Activated CD8-positive, alpha-beta memory T cell treated with anti-CD3 and anti-CD28 coated beads for 4 hours (primary cell): ENCODE measurements at regions not wholly inside any gene's neighbourhood (a gene's known extent, or its start where the extent isn't known, plus 50 kb on each side); places are given as distances from the start of the nearest gene placed in this dataset.

Experiments
- DNase-seq, 2 donors: peaks; one replicate each; pipeline ENCODE4 v3.0.0-alpha.2; 2020; ENCODE audit warnings: low read depth in 2 of 2

DNA sequence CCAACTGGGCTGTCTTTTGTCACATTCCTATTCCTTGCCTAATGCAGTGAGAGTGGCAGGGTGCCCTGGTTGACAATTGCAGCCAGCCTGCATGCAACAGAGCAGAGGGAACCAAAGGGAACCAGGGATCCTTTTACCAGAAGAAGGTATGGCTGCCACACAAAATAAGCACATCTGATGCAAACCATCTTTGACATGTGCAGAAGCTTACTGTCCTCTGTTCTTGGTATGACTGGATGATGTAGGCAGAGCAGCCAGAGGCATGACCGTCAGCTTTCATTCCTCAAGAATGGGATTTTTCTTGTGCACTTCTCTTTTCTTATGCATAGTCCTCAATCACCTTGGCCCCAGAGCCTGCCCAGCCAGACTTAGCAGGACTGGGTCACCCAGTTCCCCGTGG is 116.1 kb downstream of the UQCRFS1 start:
- DNase-seq: no peak

GRCh38 chr19:29093553-29093908 is 119.4 kb downstream of the UQCRFS1 start:
- DNase-seq: no peak

- DNase-seq: no peak
These were observed 120.0 kb downstream of the UQCRFS1 start for GRCh38 chr19:29092712-29093552.

DNA sequence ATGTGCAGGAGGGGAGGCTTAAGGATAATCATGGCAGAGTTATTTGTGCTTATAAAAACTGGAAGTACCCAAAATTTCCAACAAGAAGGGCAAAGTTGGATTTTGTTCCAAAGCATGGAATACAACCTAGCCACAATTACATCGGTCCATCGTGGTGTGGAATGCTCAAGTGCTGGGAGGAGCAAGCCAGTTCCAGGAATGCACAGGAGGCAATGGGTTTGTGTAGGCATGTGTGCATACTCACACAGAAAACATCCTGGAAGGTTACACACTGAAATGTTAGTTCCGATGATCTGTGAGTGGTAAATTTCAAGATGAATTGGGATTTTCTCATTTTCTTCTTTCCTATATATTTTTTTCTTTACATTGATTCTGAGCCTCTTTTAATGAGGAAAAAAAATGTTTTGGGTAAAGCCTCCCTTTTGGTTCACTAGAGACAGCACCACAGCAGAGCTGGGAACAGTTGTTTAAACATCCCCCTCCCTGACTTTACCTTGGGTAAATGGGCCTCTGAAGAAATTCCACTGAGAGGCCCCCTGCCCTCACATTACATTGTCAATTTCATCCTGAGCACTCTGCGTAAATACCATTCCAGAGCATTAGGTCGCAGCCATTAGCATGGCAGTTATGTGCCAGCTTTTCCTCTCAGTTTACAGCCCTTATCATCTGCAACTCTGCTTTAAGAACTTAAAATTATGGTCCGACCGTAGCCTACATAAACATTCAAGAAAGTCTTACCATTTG is 122.0 kb downstream of the UQCRFS1 start:
- DNase-seq: no peak

GRCh38 chr19:29089315-29089870 is 123.6 kb downstream of the UQCRFS1 start:
- no peak for DNase-seq

- DNase-seq: no peak
These were observed 124.2 kb downstream of the UQCRFS1 start for GRCh38 chr19:29088761-29089160.

GRCh38 chr19:29086646-29087045 is 126.3 kb downstream of the UQCRFS1 start:
- no peak for DNase-seq

DNA sequence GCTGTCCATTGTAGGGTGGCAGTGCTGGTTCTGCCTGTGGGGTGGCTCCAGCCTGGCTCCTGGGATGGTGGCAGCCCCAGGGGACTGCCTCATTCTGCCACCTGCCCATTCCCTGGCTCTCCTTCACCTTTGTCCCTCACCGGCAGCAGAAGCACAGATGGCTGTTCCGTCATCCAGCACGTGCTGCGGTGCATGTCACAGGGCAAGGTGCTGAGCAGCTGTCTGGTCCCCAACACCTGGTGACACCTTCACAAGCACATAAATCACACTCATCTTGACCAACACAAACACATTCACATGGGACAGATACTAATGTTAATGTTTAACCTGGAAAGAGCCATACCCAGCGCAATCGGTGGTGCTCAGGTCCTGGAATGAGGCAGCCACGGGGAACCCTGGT is 126.8 kb downstream of the UQCRFS1 start:
- DNase-seq: no peak

DNA sequence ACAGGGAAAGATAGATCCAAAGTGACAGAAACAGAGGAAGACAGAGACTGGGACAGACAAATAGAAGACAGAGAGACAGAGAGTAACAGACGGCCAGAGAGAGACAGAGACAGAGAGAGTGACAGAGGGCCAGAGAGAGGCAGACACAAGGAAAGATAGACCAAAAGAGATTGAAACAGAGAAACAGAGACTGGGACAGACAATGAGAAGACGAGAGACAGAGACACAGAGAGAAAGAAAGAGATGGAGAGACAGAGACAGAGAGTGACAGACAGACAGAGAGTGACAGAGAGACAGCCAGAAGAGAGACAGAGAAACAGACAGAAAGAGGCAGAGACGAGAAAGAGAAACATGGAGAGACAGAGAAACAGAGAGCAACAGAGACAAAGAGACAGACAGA is 127.3 kb downstream of the UQCRFS1 start:
- DNase-seq: no peak

GRCh38 chr19:29085206-29085605 is 127.7 kb downstream of the UQCRFS1 start:
- no peak for DNase-seq

DNA sequence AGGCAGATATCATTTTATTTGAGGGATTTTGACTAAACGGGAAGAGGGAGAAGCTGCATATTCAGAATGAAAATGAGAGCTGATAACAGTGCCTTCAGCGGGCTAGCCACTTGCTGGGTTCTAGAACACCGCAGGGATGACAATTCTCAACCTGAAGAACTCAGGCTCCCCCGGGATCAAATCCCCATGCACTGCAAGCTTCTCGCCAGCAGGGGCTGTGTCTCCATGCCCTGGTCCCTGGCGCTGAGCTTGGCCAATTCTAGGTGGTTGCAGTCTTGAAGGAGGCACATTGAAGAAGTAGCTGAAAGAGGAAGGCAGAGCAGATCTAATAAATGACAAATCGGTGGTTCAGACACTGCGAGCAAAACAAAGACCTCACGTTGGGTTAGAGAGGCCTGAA is 128.7 kb downstream of the UQCRFS1 start:
- DNase-seq: no peak

GRCh38 chr19:29083863-29084262 is 129.1 kb downstream of the UQCRFS1 start:
- DNase-seq: no peak

DNA sequence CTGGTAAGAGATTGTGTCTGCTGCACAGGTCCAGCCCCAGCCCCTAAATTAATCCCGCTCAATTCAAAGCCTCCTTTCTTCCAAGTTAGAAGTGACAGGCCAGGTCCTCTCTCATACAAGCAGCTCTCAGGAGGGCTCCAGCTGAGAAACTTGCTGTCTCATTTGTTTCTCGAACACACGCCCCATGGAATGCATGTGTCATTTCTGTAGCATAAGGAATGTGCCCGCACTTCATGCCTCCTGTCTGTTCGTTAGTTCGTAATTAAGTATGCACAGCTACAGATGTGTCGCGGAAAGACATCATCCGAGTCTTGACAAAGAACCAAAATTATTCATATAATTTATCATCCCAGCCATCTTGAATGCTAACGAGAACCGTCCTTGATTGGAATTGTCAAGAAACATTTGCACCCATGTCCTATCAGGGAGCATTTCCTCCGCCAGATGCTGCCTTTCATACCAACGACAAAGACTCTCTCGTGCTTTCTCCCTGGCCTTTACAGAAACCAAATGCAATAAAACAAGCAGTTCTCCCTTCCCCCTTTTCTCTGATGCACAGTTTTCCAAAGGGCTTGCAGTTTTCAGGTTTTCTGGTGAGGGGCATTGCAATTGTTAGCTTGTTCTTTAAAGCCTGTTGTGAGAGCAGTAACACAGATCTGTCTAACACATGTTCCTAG is 133.5 kb downstream of the UQCRFS1 start:
- DNase-seq: no peak

GRCh38 chr19:29076963-29077362 is 136.0 kb downstream of the UQCRFS1 start:
- no peak for DNase-seq

DNA sequence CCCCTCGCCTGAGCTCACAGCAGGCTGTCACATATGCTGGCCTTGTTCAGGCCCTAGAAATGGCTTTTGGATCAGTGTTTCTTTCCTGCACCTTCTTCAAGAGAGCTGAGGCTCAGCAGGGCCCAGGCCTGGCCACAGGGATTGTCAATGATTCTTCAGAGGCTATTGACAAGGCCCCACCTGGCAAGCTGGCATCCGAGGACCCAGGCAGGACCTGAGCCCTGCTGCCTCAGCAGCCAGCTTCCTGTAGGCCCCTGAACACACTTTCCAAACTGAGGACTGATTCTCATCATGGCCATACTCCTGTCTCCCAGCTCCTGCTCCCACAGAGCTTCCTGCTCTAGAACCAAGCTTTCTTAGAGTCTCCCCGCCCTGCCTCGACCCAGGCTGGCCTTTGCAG is 136.8 kb downstream of the UQCRFS1 start:
- DNase-seq: no peak

GRCh38 chr19:29075149-29075548 is 137.8 kb downstream of the UQCRFS1 start:
- DNase-seq: no peak

- DNase-seq: no peak
These were observed 138.4 kb downstream of the UQCRFS1 start for GRCh38 chr19:29074579-29074978.

GRCh38 chr19:29067831-29068230 is 145.1 kb downstream of the UQCRFS1 start:
- DNase-seq: no peak

- DNase-seq: no peak
These were observed 150.2 kb downstream of the UQCRFS1 start for GRCh38 chr19:29062475-29063435.

DNA sequence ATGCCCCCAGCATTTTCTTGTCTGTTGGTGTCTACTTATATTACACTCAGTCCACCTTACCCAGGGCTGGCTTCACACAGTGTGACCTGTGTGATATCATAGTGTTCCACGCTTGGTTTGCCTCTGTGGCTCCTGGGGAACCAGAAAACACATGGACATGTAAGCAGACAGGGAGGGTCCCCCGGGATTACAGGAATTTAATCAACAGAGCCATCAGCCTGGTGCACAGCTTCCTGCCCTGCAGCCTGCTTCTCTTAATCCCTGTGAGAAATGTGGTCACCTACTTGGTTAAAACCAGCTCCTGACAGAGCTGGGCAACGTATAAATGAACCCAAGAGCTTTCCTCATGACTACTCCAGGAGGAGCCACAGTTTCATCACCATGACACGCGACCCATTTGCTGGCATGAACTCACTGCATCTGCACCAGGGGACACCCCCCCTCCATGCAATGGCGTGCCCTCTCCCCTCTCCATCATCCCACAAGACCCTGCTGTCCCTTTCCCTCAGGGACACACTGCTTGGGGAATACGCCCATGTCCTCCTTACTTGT is 152.1 kb downstream of the UQCRFS1 start:
- no peak for DNase-seq

GRCh38 chr19:29056535-29056934 is 156.4 kb downstream of the UQCRFS1 start:
- no peak for DNase-seq
